GM12891 (cell line): ENCODE measurements at regions not wholly inside any gene's neighbourhood (a gene's known extent, or its start where the extent isn't known, plus 50 kb on each side); places are given as distances from the start of the nearest gene placed in this dataset.
"Not testable (repeated sequence)": the region's sequence is repeated elsewhere in the genome, so short reads cannot be mapped to it uniquely, and the experiment has no call there.

Source experiments
- DNase-seq: peaks from one replicate; pipeline ENCODE4 v3.0.0; 2011; ENCODE audit warnings: low spot score; ENCODE audit not compliant: insufficient read length
- FAIRE-seq: peaks from 2 replicates; lab custom pipeline; 2011; peaks lifted over from hg19 to GRCh38; lab: Jason Lieb, UNC
- PAX5 ChIP-seq: IDR thresholded peaks from 2 replicates; pipeline ENCODE4 v1.6.1; 2011; ENCODE audit warnings: low read length, moderate library complexity, mild to moderate bottlenecking; ENCODE audit not compliant: insufficient read depth, severe bottlenecking
- POLR2A ChIP-seq: IDR thresholded peaks from 2 replicates; pipeline ENCODE4 v1.6.1; 2011; ENCODE audit warnings: low read depth, low read length, control low read depth
- POLR2AphosphoS5 ChIP-seq: IDR thresholded peaks from 2 replicates; pipeline ENCODE4 v1.6.1; 2011; ENCODE audit warnings: low read depth, low read length, control low read depth
- POU2F2 ChIP-seq: IDR thresholded peaks from 2 replicates; pipeline ENCODE4 v1.6.1; 2011; ENCODE audit warnings: low read depth, mild to moderate bottlenecking, control low read depth, low read length, moderate library complexity
- SPI1 ChIP-seq: IDR thresholded peaks from 2 replicates; pipeline ENCODE4 v1.6.1; 2011; ENCODE audit warnings: low read depth, low read length, control low read depth
- TAF1 ChIP-seq: IDR thresholded peaks from 2 replicates; pipeline ENCODE4 v1.6.1; 2011; ENCODE audit warnings: low read depth, low read length, control low read depth

DNA sequence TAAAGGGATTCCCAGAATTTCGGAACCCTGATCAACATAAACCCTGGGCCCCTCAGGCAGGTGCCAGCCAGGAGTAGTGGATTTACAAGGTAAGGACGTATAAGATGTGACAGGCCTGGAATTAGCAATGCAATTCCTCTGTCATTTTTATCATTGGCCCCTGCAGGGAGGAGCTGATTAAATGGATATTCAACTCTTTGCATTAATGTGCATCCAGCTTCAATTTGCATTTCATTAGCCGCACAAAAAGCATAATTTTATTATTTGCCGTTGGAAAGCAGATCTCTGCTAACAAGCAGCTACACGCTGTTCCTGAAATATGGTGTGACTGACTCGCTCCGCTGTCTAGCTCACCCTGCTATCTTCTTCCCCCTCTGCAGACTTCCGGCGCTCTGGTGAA is 195.8 kb downstream of the RPS24 start:
- DNase-seq (no peak), FAIRE-seq (no peak)
- TF ChIP-seq PAX5 (no peak), POU2F2 (no peak), POLR2AphosphoS5 (no peak), POLR2A (no peak), SPI1 (no peak), TAF1 (no peak)

DNA sequence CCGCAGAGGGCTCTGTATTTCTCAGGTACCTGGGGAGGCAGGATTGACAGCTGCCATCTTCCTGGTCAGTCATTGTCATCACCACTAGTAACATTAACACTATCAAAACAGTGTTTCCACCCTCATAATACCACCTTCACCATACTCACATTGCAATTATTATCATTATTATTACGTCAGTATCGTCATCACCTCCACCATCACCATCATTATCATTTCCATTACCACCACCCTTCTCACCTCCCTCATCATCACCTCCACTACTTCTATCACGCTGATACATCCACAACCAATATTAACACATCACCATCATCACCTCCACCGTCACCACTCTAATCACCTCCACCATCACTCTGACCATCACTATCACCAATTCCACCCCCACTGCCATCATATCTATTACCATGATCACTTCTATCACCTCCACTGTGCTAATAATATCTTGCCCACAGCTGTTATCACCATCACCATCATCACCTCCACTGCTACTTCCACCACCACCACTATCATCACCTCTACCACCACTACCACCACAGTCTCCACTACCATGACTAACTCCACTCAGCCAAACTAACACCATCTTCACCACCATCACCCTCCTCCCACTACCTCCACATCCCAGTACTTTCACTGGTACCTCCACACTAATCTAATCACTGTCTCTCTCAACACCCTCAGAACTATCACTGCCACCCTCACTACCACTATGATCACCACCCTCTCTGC is 196.4 kb downstream of the RPS24 start:
- DNase-seq (no peak), FAIRE-seq (peak; percentile 28)
- TF ChIP-seq POLR2AphosphoS5 (no peak), SPI1 (no peak), POU2F2 (no peak), TAF1 (no peak), POLR2A (no peak), PAX5 (no peak)

DNA sequence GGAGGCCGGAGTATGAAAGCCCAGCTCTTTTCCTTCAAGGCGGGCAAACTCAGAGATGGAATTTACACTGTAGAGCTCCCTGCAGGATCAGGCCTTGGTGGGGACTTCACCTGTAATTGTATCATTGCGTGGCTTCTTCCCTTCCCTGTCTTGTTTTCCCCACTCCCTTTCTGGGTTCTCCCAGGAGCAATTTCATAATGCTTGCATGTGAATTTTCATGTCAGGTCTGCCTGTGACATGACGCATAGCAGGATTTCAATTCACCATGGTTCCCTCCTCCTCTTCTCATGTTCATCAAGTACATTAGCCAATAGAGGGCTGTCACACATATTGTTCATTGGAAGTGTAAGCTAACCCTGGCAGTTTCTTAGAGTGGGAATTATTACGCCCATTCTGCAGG is 197.7 kb downstream of the RPS24 start:
- DNase-seq = no peak
- FAIRE-seq = no peak
- TF ChIP-seq TAF1 = no peak

DNA sequence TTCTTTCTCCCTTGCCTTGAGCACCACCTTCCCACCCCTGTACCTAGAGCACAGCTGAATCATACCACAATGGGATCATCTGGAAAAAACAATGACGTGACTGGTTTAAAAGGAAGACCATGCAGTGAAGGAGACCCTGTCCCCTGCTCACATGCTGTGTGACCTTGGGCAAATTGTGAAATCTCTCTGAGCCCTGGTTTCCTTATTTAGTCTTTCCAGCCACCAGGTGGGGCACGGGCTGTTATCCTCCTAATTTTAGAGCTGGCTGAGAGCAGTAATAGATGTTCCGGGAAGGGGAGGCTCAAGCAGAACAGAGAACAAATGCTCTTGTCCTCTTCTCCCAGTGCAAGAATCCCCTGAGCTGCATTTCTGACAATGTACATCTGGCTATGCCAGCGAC is 198.3 kb downstream of the RPS24 start:
- DNase-seq (no peak), FAIRE-seq (no peak)
- TF ChIP-seq POLR2A (no peak), PAX5 (no peak), POU2F2 (no peak), TAF1 (no peak), POLR2AphosphoS5 (no peak), SPI1 (no peak)

GRCh38 chr10:78236416-78237015 is 202.9 kb downstream of the RPS24 start:
- no peak for TF ChIP-seq POLR2AphosphoS5
- TF ChIP-seq POLR2A = no peak
- TF ChIP-seq SPI1 = no peak
- no peak for TF ChIP-seq TAF1
- no peak for TF ChIP-seq POU2F2
- no peak for TF ChIP-seq PAX5
- DNase-seq (no peak), FAIRE-seq (no peak)

GRCh38 chr10:78237951-78238350 is 204.3 kb downstream of the RPS24 start:
- FAIRE-seq, DNase-seq: not testable (repeated sequence)

GRCh38 chr10:78247266-78247665 is 213.6 kb downstream of the RPS24 start:
- TF ChIP-seq POLR2AphosphoS5 = no peak
- TF ChIP-seq POLR2A = no peak
- TF ChIP-seq SPI1 = no peak
- no peak for TF ChIP-seq POU2F2
- no peak for TF ChIP-seq TAF1
- TF ChIP-seq PAX5 = no peak
- DNase-seq = no peak
- FAIRE-seq = no peak

DNA sequence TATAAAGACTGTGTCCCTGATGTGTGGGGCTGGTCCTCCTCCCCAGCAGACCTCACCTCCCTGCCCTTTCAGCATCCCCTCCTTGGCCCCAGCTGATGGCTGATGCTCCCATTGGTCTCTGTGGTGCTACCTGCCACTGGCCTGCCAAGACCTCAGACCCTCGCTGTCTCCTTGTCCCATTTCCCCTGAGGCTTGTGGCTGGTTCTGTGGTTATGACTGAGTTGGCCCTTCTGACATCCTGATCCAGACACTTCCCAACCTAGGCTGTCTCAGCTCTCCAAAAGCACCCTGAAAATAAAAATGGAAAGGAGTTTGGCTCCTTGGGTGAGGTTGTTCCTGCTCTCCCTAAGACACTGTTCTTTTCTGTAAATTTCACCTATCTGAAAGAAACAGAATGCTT is 214.2 kb downstream of the RPS24 start:
- DNase-seq (no peak), FAIRE-seq (peak; percentile 16)
- TF ChIP-seq TAF1 = no peak
- TF ChIP-seq POLR2A = no peak
- TF ChIP-seq POU2F2 = no peak
- TF ChIP-seq POLR2AphosphoS5 = no peak
- TF ChIP-seq SPI1 = no peak
- TF ChIP-seq PAX5 = no peak

DNA sequence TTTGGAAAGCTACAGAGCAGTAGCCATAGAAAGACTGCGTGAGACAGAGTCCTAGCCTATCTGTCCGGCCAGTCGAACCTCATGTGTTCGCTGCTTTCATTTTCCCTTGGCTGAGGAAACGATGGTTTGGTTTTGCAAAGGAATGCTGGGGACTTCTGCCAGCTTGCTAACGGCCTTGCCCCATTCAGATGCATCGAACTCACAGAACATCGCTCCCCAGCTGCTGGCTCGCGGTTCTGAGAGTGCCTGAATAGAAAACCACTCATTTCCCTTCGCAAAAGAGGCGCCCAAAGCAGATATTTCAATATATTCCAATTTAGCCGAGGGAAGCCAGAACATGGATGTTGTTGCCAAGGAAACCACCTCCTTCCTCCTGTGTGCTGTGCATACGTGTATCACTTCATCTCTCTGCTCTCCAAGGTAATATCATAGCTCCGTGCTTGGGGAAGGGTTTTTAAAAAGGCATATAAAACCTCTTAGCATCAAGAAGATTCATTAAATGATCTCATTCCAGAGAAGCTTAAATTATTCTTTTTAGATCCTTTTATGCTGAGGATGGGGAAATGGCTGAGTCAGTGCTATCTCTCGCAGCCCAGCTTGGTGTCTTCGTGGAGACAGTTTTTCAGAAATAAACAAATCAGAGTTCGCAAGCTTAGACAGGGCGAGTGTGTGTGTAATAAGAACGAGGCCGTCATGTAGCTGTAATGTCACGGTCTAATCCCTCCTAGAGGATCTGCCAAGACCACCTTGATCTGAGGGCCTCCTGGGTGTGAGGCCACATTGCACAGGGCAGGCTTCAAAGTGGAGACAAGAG is 215.2 kb downstream of the RPS24 start:
- FAIRE-seq (peak; percentile 9), DNase-seq (no peak)
- no peak for TF ChIP-seq POLR2A
- TF ChIP-seq PAX5 = no peak
- TF ChIP-seq TAF1 = no peak
- no peak for TF ChIP-seq POU2F2
- TF ChIP-seq SPI1 = no peak
- TF ChIP-seq POLR2AphosphoS5 = no peak

DNA sequence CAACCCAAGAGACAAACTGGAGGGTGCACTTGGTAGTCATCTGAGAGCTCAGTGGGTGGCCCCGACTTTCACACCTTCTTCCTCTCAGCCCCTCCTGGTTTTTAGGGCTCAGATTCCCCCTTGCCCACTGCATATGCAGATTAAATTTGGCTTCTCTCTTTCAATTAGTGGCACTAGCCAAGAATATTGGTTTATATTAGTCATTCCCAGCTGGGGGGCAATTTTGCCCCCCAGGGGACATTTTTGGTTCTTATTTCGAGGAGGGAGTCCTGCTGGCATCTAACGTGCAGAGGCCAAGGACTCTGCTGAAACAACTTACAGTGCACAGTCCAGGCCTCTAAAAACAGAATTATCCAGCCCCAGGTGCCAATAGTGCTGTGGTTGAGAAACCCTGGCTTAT is 216.0 kb downstream of the RPS24 start:
- TF ChIP-seq TAF1 = no peak
- no peak for TF ChIP-seq POU2F2
- no peak for TF ChIP-seq SPI1
- TF ChIP-seq POLR2AphosphoS5 = no peak
- TF ChIP-seq POLR2A = no peak
- TF ChIP-seq PAX5 = no peak
- DNase-seq (no peak), FAIRE-seq (no peak)
